Neural cell (in vitro differentiated cells): ENCODE measurements at regions not wholly inside any gene's neighbourhood (a gene's known extent, or its start where the extent isn't known, plus 50 kb on each side); places are given as distances from the start of the nearest gene placed in this dataset.

Source experiments
- H2AFZ ChIP-seq: fragments of 200-600, 300-800 bp; sonication (generic), shearing (Covaris generic); 2 replicates; pipeline ENCODE4 v1.6.0; 2014; ENCODE audit warnings: low read depth, mild to moderate bottlenecking, antibody characterized with exemption, low read length, moderate library complexity
- H3F3A ChIP-seq: fragments of 200-600 bp; shearing (Covaris generic); 2 replicates; pipeline ENCODE4 v1.6.1; 2016; ENCODE audit warnings: mild to moderate bottlenecking, moderate library complexity, mixed read lengths, antibody characterized with exemption, low read length; ENCODE audit not compliant: insufficient read depth, poor library complexity, severe bottlenecking
- H3K27ac ChIP-seq: fragments of 200-600, 300-800 bp; sonication (generic), shearing (Covaris generic); 2 replicates; pipeline ENCODE4 v1.5.1; 2014; ENCODE audit warnings: mild to moderate bottlenecking, low read length, moderate library complexity
- H3K27me3 ChIP-seq: fragments of 300-800, 200-600 bp; sonication (generic), shearing (Covaris generic); 2 replicates; pipeline ENCODE4 v1.6.0; 2014; ENCODE audit warnings: mild to moderate bottlenecking, low read depth, low read length, moderate library complexity; ENCODE audit not compliant: insufficient read depth
- H3K36me3 ChIP-seq: fragments of 300-800, 200-600 bp; sonication (generic), shearing (Covaris generic); 2 replicates; pipeline ENCODE4 v1.5.1; 2014; ENCODE audit warnings: mild to moderate bottlenecking, antibody characterized with exemption, low read length, moderate library complexity; ENCODE audit not compliant: insufficient read depth
- H3K4me2 ChIP-seq: fragments of 300-800, 200-600 bp; sonication (generic), shearing (Covaris generic); 2 replicates; pipeline ENCODE4 v1.6.0; 2014; ENCODE audit warnings: mild to moderate bottlenecking, low read length
- H3K4me3 ChIP-seq: fragments of 300-800, 200-600 bp; sonication (generic), shearing (Covaris generic); 2 replicates; pipeline ENCODE4 v1.5.1; 2014; ENCODE audit warnings: mild to moderate bottlenecking, low read length, moderate library complexity
- H3K79me2 ChIP-seq: fragments of 200-600 bp; shearing (Covaris generic); replicated peaks from 2 replicates; pipeline ENCODE4 v1.6.0; 2014; ENCODE audit warnings: mild to moderate bottlenecking, low read length, moderate library complexity; ENCODE audit not compliant: insufficient read depth
- H3K9ac ChIP-seq: fragments of 300-800, 200-600 bp; sonication (generic), shearing (Covaris generic); 2 replicates; pipeline ENCODE4 v1.6.1; 2016; ENCODE audit warnings: mild to moderate bottlenecking, low read length, mixed read lengths
- H3K9me2 ChIP-seq: fragments of 200-600 bp; shearing (Covaris generic); 2 replicates; pipeline ENCODE4 v1.6.1; 2016; ENCODE audit warnings: mild to moderate bottlenecking, low read length, mixed read lengths; ENCODE audit not compliant: insufficient read depth
- H3K9me3 ChIP-seq: fragments of 200-600, 300-800 bp; sonication (generic), shearing (Covaris generic); 2 replicates; pipeline ENCODE4 v1.6.1; 2016; ENCODE audit warnings: mild to moderate bottlenecking, mixed run types, low read length, moderate library complexity, mixed read lengths
- H4K20me1 ChIP-seq: fragments of 200-600 bp; shearing (Covaris generic); 2 replicates; pipeline ENCODE4 v1.6.1; 2016; ENCODE audit warnings: mild to moderate bottlenecking, mixed run types; ENCODE audit not compliant: insufficient read depth
- EP300 ChIP-seq: fragments of 450-650 bp; conservative IDR thresholded peaks from 2 replicates; pipeline ENCODE4 v1.6.1; 2014; ENCODE audit warnings: antibody characterized with exemption, mild to moderate bottlenecking, moderate library complexity; ENCODE audit not compliant: poor library complexity, severe bottlenecking
- EZH2 ChIP-seq: fragments of 200-600, 300-800 bp; shearing (Covaris generic), sonication (generic); IDR thresholded peaks from 2 replicates; pipeline ENCODE4 v1.6.1; 2014; ENCODE audit warnings: antibody characterized with exemption, low read length, borderline replicate concordance, mild to moderate bottlenecking; ENCODE audit not compliant: insufficient read depth, poor library complexity, severe bottlenecking
- MXI1 ChIP-seq: fragments of 450-650 bp; conservative IDR thresholded peaks from 2 replicates; pipeline ENCODE4 v1.6.1; 2014; ENCODE audit warnings: antibody characterized with exemption, mild to moderate bottlenecking; ENCODE audit not compliant: poor library complexity, severe bottlenecking
- POLR2AphosphoS5 ChIP-seq: IDR thresholded peaks from 2 replicates; pipeline ENCODE4 v1.6.1; 2012
- RAD21 ChIP-seq: fragments of 450-650 bp; conservative IDR thresholded peaks from 2 replicates; pipeline ENCODE4 v1.6.1; 2014; ENCODE audit warnings: antibody characterized with exemption, mild to moderate bottlenecking, moderate library complexity
- SMC3 ChIP-seq: fragments of 450-650 bp; conservative IDR thresholded peaks from 2 replicates; pipeline ENCODE4 v1.6.1; 2014; ENCODE audit warnings: antibody characterized with exemption, mild to moderate bottlenecking, moderate library complexity; ENCODE audit not compliant: poor library complexity
- TAF1 ChIP-seq: IDR thresholded peaks from 2 replicates; pipeline ENCODE4 v1.6.1; 2012; ENCODE audit warnings: low read depth
- TF ChIP-seq, protein P1 (sequence below): fragments of 450-650 bp; IDR thresholded peaks from 2 replicates; pipeline ENCODE4 v1.5.1; 2014; ENCODE audit warnings: antibody characterized with exemption, mild to moderate bottlenecking, moderate library complexity; ENCODE audit not compliant: poor library complexity, severe bottlenecking
- TF ChIP-seq, protein P2 (sequence below): IDR thresholded peaks from 2 replicates; pipeline ENCODE4 v1.6.1; 2012; ENCODE audit warnings: borderline replicate concordance

- Histone ChIP-seq H3K9me3 (no peaks in the 10 kb centered on the region), H3K79me2 (no peaks in the 10 kb centered on the region), H3K36me3 (peaks cover 4% of the 10 kb centered on the region), H3K27me3 (no peaks in the 10 kb centered on the region), H3K4me3 (no peak overlapping the region), H3K9ac (no peak overlapping the region), H2AFZ (no peak overlapping the region), H3K27ac (no peak overlapping the region), H3F3A (no peaks in the 10 kb centered on the region), H4K20me1 (no peaks in the 10 kb centered on the region), H3K9me2 (no peaks in the 10 kb centered on the region), H3K4me2 (no peak overlapping the region)
- TF ChIP-seq, protein P1, sequence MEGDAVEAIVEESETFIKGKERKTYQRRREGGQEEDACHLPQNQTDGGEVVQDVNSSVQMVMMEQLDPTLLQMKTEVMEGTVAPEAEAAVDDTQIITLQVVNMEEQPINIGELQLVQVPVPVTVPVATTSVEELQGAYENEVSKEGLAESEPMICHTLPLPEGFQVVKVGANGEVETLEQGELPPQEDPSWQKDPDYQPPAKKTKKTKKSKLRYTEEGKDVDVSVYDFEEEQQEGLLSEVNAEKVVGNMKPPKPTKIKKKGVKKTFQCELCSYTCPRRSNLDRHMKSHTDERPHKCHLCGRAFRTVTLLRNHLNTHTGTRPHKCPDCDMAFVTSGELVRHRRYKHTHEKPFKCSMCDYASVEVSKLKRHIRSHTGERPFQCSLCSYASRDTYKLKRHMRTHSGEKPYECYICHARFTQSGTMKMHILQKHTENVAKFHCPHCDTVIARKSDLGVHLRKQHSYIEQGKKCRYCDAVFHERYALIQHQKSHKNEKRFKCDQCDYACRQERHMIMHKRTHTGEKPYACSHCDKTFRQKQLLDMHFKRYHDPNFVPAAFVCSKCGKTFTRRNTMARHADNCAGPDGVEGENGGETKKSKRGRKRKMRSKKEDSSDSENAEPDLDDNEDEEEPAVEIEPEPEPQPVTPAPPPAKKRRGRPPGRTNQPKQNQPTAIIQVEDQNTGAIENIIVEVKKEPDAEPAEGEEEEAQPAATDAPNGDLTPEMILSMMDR, result no peak
- TF ChIP-seq EZH2 (no peak), MXI1 (no peak), RAD21 (no peak), SMC3 (no peak), POLR2AphosphoS5 (no peak), EP300 (no peak)
- TF ChIP-seq, protein P2, sequence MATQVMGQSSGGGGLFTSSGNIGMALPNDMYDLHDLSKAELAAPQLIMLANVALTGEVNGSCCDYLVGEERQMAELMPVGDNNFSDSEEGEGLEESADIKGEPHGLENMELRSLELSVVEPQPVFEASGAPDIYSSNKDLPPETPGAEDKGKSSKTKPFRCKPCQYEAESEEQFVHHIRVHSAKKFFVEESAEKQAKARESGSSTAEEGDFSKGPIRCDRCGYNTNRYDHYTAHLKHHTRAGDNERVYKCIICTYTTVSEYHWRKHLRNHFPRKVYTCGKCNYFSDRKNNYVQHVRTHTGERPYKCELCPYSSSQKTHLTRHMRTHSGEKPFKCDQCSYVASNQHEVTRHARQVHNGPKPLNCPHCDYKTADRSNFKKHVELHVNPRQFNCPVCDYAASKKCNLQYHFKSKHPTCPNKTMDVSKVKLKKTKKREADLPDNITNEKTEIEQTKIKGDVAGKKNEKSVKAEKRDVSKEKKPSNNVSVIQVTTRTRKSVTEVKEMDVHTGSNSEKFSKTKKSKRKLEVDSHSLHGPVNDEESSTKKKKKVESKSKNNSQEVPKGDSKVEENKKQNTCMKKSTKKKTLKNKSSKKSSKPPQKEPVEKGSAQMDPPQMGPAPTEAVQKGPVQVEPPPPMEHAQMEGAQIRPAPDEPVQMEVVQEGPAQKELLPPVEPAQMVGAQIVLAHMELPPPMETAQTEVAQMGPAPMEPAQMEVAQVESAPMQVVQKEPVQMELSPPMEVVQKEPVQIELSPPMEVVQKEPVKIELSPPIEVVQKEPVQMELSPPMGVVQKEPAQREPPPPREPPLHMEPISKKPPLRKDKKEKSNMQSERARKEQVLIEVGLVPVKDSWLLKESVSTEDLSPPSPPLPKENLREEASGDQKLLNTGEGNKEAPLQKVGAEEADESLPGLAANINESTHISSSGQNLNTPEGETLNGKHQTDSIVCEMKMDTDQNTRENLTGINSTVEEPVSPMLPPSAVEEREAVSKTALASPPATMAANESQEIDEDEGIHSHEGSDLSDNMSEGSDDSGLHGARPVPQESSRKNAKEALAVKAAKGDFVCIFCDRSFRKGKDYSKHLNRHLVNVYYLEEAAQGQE, result no peak
These were observed 325.6 kb upstream of the UMPS start for GRCh38 chr3:124404621-124405020.

DNA sequence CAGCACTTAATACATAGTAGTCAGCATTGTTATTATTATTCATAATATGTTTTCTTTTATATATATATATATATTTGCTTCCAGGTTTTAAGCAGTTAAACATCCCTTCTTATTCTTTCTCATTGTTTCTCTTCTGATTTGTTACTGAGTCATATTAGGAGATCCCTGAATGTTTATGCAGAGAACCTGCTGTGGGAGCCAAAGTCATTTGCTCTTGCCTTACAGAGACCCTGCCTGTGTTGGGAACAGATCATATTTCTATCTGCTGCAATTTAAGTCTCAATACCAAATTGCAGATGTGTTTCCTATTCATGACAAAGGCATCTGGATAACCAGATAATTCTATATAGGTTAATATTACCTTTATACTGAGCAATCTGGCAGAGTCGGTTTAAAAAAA is 323.0 kb upstream of the UMPS start:
- H3K27me3 ChIP-seq, result no peaks in the 10 kb centered on the region
- no peaks in the 10 kb centered on the region for H3K9me3 ChIP-seq
- H3K9ac ChIP-seq, result no peak overlapping the region
- H2AFZ ChIP-seq, result no peak overlapping the region
- no peaks in the 10 kb centered on the region for H4K20me1 ChIP-seq
- no peak overlapping the region for H3K4me2 ChIP-seq
- H3K79me2 ChIP-seq, result no peaks in the 10 kb centered on the region
- H3K27ac ChIP-seq, result no peak overlapping the region
- no peaks in the 10 kb centered on the region for H3K9me2 ChIP-seq
- TF ChIP-seq MXI1 (no peak), TAF1 (no peak), SMC3 (no peak), RAD21 (no peak), POLR2AphosphoS5 (no peak), EP300 (no peak), EZH2 (no peak)
- TF ChIP-seq, protein P2, result no peak
- TF ChIP-seq, protein P1, result no peak
- no peak overlapping the region for H3K4me3 ChIP-seq
- H3K36me3 ChIP-seq, result peaks cover 4% of the 10 kb centered on the region
- H3F3A ChIP-seq, result no peaks in the 10 kb centered on the region
